ENCODE measurements at regions not wholly inside any gene's neighbourhood (a gene's known extent, or its start where the extent isn't known, plus 50 kb on each side); places are given as distances from the start of the nearest gene placed in this dataset.
A peak's percentile ranks its signal among the peaks of the same experiment; 100 is the strongest.
"Not testable (repeated sequence)": the region's sequence is repeated elsewhere in the genome, so short reads cannot be mapped to it uniquely, and the experiment has no call there.

DNA sequence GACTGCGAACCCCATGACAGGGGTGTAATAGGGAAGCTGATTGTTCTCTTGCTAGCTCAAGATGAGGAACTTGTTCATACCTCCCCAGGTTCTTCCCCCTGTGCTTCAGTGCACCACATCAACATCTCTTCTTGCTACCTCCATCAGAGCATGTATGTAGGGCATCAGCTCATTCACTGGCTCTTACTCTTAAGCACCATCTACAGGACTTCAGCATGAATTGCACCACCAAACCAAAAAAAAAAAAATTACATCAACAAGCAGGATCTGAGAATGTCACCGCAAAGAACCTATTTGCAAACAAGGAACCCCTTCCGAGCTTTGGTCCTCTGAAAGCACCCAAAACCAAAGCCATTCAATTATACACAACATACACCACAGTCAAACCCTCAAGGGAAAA, 2226.5 kb upstream of the RAG2 start:
- DNase-seq: no peak
- Mint-ChIP-seq H3K27me3 (no peaks in the 10 kb centered on the region), H3K4me3 (no peak overlapping the region), H3K4me1 (no peaks in the 10 kb centered on the region), H3K27ac (no peak overlapping the region), H3K36me3 (no peaks in the 10 kb centered on the region), H3K9me3 (peaks cover 14% of the 10 kb centered on the region in 2 donors)
- no peak for ATAC-seq (replicated peaks)

DNA sequence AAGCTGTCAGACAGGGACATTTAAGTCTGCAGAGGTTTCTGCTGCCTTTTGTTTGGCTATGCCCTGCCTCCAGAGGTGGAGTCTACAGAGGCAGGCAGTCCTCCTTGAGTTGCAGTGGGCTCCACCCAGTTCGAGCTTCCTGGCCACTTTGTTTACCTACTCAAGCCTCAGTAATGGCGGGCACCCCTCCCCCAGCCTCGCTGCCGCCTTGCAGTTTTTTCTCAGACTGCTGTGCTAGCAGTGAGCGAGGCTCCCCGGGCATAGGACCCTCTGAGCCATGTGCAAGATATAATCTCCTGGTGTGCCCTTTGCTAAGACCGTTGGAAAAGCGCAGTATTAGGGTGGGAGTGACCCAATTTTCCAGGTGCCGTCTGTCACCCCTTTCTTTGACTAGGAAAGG, 2223.8 kb upstream of the RAG2 start:
- not testable (repeated sequence) for DNase-seq; H3K36me3 Mint-ChIP-seq; H3K4me3 Mint-ChIP-seq; H3K27ac Mint-ChIP-seq; ATAC-seq (replicated peaks); H3K4me1 Mint-ChIP-seq; H3K9me3 Mint-ChIP-seq; H3K27me3 Mint-ChIP-seq

DNA sequence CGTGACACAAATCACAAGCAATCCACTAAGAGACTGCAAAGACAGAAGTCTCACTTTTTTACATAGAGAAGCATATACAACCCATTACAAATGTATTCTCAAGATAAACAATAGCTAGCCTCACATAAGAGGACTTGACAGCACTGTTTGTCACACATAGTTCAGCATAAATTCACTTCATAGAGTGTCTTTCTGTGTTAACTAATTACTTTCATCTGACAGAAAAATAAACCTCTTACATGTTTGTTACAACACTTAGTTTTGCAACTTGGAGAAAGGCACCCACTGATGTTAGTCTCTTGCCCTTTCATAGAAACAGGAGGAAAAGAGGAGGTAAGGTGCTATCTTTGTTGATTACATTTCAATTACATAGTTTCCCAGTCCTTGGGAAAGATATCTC, 2221.9 kb upstream of the RAG2 start:
- no peak overlapping the region for H3K4me3 Mint-ChIP-seq
- DNase-seq (no peak), ATAC-seq (replicated peaks) (no peak)
- no peaks in the 10 kb centered on the region for H3K36me3 Mint-ChIP-seq
- H3K27me3 Mint-ChIP-seq: no peaks in the 10 kb centered on the region
- no peak overlapping the region for H3K27ac Mint-ChIP-seq
- peaks cover 3 to 7% of the 10 kb centered on the region in 2 donors for H3K9me3 Mint-ChIP-seq
- H3K4me1 Mint-ChIP-seq: no peaks in the 10 kb centered on the region

DNA sequence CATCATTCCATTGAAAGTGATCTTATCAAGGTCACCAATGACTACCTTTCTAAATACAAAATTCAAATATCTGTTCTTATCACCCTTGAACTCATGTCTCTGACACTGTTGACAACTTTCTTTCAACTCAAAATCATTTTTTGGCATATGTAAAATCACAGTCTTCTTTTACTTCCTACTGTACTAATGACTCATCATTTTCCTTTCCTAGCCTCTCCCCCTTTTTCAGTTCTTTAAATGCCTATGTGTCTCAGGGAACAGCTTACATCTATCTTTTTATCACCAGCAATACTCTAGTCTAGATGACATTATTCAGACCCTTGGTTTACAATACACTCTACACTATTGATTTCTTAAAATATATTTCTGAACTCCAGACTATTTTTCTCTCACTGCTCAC, 2220.7 kb upstream of the RAG2 start:
- Mint-ChIP-seq H3K27ac (no peak overlapping the region), H3K4me3 (no peak overlapping the region), H3K9me3 (peaks cover 3 to 4% of the 10 kb centered on the region in 2 donors), H3K27me3 (no peaks in the 10 kb centered on the region), H3K4me1 (no peaks in the 10 kb centered on the region), H3K36me3 (no peaks in the 10 kb centered on the region)
- ATAC-seq (replicated peaks): no peak
- no peak for DNase-seq

DNA sequence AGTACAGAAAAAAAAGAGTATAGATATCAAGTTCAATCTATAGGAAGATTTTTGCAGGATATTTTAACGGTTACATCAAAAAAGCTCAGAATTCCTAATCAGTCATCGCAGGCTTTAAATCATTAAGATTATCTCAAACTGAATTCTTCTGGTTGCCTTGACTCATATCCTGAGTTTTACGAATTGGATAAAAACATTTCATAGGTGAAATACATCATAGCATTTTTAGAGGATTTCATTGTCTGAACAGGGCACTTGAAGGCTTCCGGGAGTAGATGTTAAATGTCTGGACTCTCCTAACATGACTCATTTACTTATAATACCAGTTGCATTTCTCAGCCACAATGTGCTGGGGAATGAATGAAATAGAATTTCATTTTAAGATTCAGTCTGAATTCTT, 2216.6 kb upstream of the RAG2 start:
- no peak overlapping the region for H3K4me3 Mint-ChIP-seq
- H3K36me3 Mint-ChIP-seq: no peaks in the 10 kb centered on the region
- H3K27ac Mint-ChIP-seq: no peak overlapping the region
- DNase-seq (no peak), ATAC-seq (replicated peaks) (no peak)
- peaks cover 8 to 9% of the 10 kb centered on the region in 2 donors for H3K9me3 Mint-ChIP-seq
- no peaks in the 10 kb centered on the region for H3K4me1 Mint-ChIP-seq
- no peaks in the 10 kb centered on the region for H3K27me3 Mint-ChIP-seq

DNA sequence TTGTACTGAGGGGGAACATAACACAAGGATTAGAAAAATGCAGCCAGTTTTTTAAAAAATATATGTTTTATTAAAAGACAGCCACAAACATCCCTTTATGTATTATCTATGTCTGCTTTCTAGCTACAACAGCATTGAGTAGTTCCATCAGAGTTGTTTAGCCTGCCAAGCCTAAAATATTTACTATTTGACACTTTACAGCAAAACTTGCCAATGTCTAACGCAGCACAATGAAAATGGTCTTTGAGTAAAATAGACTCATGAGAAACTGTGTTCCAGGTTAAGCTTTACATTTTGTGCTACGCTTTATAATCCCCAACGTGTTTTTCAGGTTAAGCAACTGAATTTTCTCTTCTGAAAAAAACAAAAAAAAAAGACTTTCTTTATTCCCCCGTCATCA, 2211.5 kb upstream of the RAG2 start:
- DNase-seq (no peak), ATAC-seq (replicated peaks) (no peak)
- H3K9me3 Mint-ChIP-seq: peaks cover 4 to 7% of the 10 kb centered on the region in 2 donors
- no peaks in the 10 kb centered on the region for H3K27me3 Mint-ChIP-seq
- no peaks in the 10 kb centered on the region for H3K4me1 Mint-ChIP-seq
- no peak overlapping the region for H3K4me3 Mint-ChIP-seq
- no peak overlapping the region for H3K27ac Mint-ChIP-seq
- H3K36me3 Mint-ChIP-seq: no peaks in the 10 kb centered on the region

DNA sequence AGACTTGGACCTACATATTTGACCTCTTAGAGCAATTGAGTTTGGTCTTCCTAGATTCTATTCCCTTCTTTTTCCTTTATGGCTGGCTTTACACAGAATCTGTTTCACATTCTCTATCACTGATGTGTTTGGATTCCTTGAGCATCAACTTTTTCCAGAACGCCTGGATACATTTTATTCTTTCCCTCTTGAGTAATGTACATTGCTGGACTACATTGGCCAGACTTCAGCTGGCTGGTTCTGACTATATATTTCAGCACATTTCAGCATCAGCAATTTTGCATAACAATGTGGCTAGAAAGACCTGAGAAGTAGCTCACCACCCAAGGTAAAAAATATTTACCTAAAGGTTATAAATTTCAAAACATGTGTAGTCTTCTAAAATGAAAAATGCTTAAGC, 2198.2 kb upstream of the RAG2 start:
- no peak for ATAC-seq (replicated peaks)
- no peaks in the 10 kb centered on the region for H3K27me3 Mint-ChIP-seq
- H3K9me3 Mint-ChIP-seq: peaks cover 1 to 7% of the 10 kb centered on the region in 2 donors
- no peak overlapping the region for H3K4me3 Mint-ChIP-seq
- no peaks in the 10 kb centered on the region for H3K4me1 Mint-ChIP-seq
- DNase-seq: no peak
- H3K27ac Mint-ChIP-seq: no peak overlapping the region
- H3K36me3 Mint-ChIP-seq: no peaks in the 10 kb centered on the region

DNA sequence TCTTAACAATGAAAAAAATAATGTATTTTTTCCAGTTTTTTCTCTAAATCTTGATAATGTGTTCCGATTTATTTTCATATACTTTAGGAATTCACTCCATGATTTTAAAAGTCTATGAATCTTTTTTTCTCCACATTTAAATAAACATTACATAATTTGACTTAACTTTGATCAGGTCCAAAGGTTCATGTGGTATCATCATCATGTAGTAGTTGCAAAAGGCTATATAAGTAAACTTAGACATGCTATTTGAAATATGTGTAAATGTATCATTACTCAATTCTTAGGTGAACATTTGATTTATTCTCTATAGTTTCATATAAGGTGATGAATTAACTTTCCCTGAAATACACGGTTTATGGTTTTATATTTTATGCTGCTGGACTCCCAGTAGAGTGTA, 2197.0 kb upstream of the RAG2 start:
- H3K36me3 Mint-ChIP-seq: no peaks in the 10 kb centered on the region
- no peaks in the 10 kb centered on the region for H3K27me3 Mint-ChIP-seq
- no peak overlapping the region for H3K27ac Mint-ChIP-seq
- H3K4me3 Mint-ChIP-seq: no peak overlapping the region
- peaks cover 1 to 7% of the 10 kb centered on the region in 2 donors for H3K9me3 Mint-ChIP-seq
- ATAC-seq (replicated peaks): no peak
- no peaks in the 10 kb centered on the region for H3K4me1 Mint-ChIP-seq
- DNase-seq: no peak

DNA sequence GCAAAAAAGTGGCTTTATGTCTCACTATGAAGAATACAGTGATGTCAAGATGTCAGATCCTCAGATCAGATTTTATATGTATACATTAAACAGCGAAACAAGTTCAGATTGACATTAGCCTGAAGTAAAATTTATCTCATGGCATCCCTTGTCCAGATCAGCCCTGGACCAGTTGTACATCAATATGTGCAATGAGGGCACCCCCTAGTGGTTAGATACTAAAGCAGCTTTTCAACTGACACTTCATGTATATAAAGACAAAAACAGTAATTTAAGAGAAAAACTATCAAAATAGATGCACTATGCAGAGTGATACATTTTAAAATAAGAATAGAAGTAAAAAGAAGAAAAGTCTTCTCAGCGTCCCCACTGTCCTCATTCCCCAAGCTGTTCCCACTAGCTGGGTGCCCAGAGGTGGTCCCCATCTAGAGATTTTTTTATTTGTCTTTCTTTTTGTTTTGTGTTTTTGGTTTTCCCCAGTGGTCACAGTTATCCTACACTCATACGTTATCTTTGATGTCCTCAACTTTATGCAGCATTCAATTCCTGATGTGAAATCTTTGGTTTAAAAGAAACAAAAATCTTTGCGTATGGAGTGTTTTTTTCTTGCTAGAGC, 2193.4 kb upstream of the RAG2 start:
- Mint-ChIP-seq H3K4me3 (no peak overlapping the region), H3K27me3 (no peaks in the 10 kb centered on the region), H3K36me3 (no peaks in the 10 kb centered on the region), H3K9me3 (peaks cover 0 to 1% of the 10 kb centered on the region in 2 donors), H3K4me1 (no peaks in the 10 kb centered on the region), H3K27ac (no peak overlapping the region)
- peak; percentile 3 for DNase-seq
- ATAC-seq (replicated peaks): peak; percentile 79 to 81

DNA sequence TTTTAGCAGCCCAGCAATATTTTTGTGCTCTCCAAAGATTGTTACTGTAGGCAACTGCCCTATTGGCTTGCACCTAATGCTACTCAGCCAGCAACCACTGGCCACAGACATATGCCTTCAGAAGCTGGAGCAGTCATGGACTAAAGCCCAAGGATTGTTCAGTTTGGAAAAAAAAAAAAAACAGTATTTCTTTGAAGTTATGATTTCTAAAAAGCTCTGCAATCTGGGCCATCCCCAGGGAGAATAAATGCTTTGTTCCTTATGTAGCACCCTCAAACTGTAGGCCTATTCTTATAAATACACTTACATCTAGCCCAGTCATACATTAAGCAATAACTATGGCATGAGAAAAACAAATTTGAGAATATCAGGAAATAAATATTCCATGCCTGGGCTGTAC, 2190.5 kb upstream of the RAG2 start:
- no peak overlapping the region for H3K4me3 Mint-ChIP-seq
- no peaks in the 10 kb centered on the region for H3K36me3 Mint-ChIP-seq
- H3K4me1 Mint-ChIP-seq: no peaks in the 10 kb centered on the region
- ATAC-seq (replicated peaks) (no peak), DNase-seq (no peak)
- peaks cover 0 to 1% of the 10 kb centered on the region in 2 donors for H3K9me3 Mint-ChIP-seq
- H3K27ac Mint-ChIP-seq: no peak overlapping the region
- H3K27me3 Mint-ChIP-seq: no peaks in the 10 kb centered on the region

DNA sequence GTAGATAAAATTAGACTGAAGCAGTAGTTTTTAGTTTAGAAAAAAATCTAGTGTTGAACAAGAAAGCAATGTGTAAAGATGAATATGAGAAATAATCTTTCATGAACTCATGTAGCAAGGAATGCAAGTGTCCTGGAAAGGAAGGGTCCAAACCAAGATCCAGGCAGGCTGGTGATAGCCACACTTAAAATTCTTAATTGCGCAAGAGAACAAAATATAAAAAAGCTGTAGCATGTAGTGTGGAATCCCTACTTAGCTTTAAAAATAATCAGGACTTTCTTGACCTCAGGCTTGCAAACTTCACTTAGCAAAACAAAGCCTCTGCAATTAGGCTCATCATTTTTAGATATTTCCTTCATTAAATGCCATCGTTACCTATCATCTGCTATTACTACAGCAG, 2186.1 kb upstream of the RAG2 start:
- H3K36me3 Mint-ChIP-seq: no peaks in the 10 kb centered on the region
- H3K4me3 Mint-ChIP-seq: no peak overlapping the region

DNA sequence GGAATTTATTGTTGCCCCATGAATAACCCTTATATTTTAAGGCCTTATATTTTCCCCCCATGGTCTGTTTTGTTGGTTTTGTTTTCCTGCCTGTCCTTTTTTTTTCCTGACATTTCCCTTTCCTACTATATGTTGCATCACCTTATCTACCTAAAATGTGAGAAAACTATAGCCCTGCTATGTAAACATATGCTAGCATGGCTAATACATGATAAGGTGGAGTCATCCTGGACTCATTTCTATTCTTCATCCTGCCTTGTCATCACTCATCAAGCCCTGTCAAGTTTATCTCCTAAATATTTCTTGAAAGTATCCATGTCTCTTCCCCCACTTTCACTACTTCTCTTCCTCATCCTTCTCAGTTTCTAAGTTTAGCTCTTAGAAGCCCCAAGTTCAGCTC, 2168.8 kb upstream of the RAG2 start:
- Mint-ChIP-seq H3K4me1 (no peaks in the 10 kb centered on the region), H3K9me3 (peaks cover 2 to 5% of the 10 kb centered on the region in 2 donors), H3K36me3 (no peaks in the 10 kb centered on the region), H3K27me3 (no peaks in the 10 kb centered on the region), H3K27ac (no peak overlapping the region), H3K4me3 (no peak overlapping the region)
- no peak for DNase-seq
- no peak for ATAC-seq (replicated peaks)

More for the DNA sequence above, 2186.1 kb upstream of the RAG2 start:
- ATAC-seq (replicated peaks) (no peak), DNase-seq (no peak)
- no peaks in the 10 kb centered on the region for H3K4me1 Mint-ChIP-seq
- no peaks in the 10 kb centered on the region for H3K27me3 Mint-ChIP-seq
- peaks cover 3 to 11% of the 10 kb centered on the region in 2 donors for H3K9me3 Mint-ChIP-seq
- H3K27ac Mint-ChIP-seq: no peak overlapping the region

DNA sequence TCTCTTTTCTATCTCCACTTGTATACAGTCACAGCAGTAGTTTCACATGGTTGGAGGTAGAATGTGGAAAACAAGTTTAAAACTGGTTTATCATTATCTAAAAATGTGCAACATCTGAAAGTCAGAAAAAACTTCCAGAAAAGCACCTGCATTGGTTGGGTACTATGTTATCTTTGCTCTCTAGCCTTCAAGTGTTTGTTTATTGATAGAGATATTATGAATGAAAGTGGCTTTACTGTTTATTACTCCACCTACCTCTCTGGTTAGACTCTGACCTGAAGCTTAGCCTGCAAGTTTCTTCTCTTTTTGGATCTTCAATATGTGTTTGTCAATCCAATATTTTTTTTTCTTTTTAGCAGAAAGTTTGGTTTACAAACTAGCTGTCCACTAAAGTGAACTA, 2161.4 kb upstream of the RAG2 start:
- H3K36me3 Mint-ChIP-seq: no peaks in the 10 kb centered on the region
- no peaks in the 10 kb centered on the region for H3K4me1 Mint-ChIP-seq
- no peaks in the 10 kb centered on the region for H3K27me3 Mint-ChIP-seq
- peaks cover 0 to 3% of the 10 kb centered on the region in 2 donors for H3K9me3 Mint-ChIP-seq
- ATAC-seq (replicated peaks): no peak
- no peak overlapping the region for H3K27ac Mint-ChIP-seq
- DNase-seq: no peak
- no peak overlapping the region for H3K4me3 Mint-ChIP-seq

DNA sequence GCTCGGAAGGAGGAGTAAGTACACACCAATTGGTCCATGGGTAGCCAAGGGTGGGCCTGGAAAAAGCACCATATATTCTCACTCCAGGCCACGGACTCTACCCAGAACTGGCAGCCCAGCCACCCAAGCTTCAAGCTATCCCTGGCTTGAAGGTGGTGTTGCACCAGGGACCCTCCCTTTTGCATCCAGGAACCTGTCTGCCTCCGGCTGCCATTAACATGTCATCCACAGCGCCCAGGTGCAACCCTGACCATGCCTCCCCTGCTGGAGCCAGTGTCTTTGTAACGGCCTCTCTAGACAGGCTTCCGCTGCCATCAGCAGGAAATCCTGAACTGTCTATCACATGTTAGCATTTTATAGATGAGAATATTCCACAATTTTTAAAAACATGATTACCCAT, 2158.5 kb upstream of the RAG2 start:
- no peaks in the 10 kb centered on the region for H3K4me1 Mint-ChIP-seq
- H3K27me3 Mint-ChIP-seq: no peaks in the 10 kb centered on the region
- DNase-seq (no peak), ATAC-seq (replicated peaks) (no peak)
- H3K9me3 Mint-ChIP-seq: peaks cover 0 to 3% of the 10 kb centered on the region in 2 donors
- no peak overlapping the region for H3K4me3 Mint-ChIP-seq
- H3K27ac Mint-ChIP-seq: no peak overlapping the region
- no peaks in the 10 kb centered on the region for H3K36me3 Mint-ChIP-seq

DNA sequence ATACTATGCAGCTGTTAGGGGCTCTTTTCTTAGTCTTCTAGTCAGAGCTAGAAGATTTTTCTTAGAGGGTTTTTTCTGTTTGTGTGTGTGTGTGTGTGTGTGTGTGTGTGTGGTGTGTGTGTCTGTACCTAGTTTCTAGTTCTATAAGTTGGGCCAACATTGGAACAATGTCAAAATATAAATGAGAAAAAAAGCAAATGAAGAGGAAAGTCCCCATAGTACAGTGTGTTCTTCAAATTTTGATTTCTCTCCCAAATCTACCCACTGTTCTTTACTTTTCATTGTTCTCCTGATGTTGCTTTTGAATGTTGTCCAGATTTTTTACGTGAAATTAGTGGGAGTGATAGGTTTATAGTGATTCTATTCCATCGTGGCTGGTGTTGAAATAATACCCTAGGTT, 2153.4 kb upstream of the RAG2 start:
- no peaks in the 10 kb centered on the region for H3K4me1 Mint-ChIP-seq
- no peak for ATAC-seq (replicated peaks)
- no peaks in the 10 kb centered on the region for H3K27me3 Mint-ChIP-seq
- peaks cover 3% of the 10 kb centered on the region in 2 donors for H3K9me3 Mint-ChIP-seq
- H3K36me3 Mint-ChIP-seq: no peaks in the 10 kb centered on the region
- H3K27ac Mint-ChIP-seq: no peak overlapping the region
- H3K4me3 Mint-ChIP-seq: no peak overlapping the region
- no peak for DNase-seq

DNA sequence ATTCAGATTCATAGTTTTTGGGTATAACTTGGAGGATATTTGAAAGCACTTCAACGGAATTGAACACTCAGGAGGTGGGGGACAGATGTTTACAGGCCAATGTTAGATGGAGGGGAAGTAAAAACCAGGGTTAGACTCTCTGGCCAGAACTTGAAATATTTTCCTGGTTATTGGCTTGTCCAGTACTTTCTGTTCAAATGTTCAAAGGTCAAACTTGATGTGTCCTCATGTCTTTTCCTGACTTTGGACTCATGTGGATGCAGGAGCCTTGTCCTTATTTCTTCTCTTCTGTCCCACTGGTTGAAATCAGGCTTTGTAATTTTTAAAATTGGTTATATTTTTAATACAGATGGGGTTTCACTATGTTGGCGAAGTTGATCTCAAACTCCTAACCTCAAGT, 2148.5 kb upstream of the RAG2 start:
- not testable (repeated sequence) for H3K27ac Mint-ChIP-seq; ATAC-seq (replicated peaks); H3K36me3 Mint-ChIP-seq; H3K4me1 Mint-ChIP-seq; DNase-seq; H3K4me3 Mint-ChIP-seq; H3K27me3 Mint-ChIP-seq; H3K9me3 Mint-ChIP-seq

Measured in stimulated activated naive B cell treated with anti-CD40 and anti-IgM and Interleukin-4, amounts not matched to agents 10 μg/mL and 1 μg/mL and 100 μg/mL, for 72 hours (primary cell).